Psoas muscle (tissue), 7 donors: ENCODE measurements at regions not wholly inside any gene's neighbourhood (a gene's known extent, or its start where the extent isn't known, plus 50 kb on each side); places are given as distances from the start of the nearest gene placed in this dataset.

Experiments used
- ATAC-seq, 4 donors: fragments of 200-7000 bp; cut with Tn5 transposase; one replicate each; pipeline ENCODE4 v1.9.1; 2020; ENCODE audit warnings: moderate library complexity in 3 of 4, mild to moderate bottlenecking in 2 of 4
- DNase-seq, 2 donors: peaks; one replicate each; pipeline ENCODE4 v3.0.0-alpha.2; 2020
- H3K27ac ChIP-seq: fragments of 200-600 bp; one replicate; pipeline ENCODE4 v1.8.0; 2022
- H3K27me3 ChIP-seq, 3 donors: fragments of 200-600 bp in 1 of 3; one replicate each; pipeline versions ENCODE4 v1.6.1 to v1.8.0; 2013 to 2022; ENCODE audit warnings: low read length in 2 of 3, mild to moderate bottlenecking in 2 of 3, moderate library complexity in 1 of 3; ENCODE audit not compliant: insufficient read depth in 3 of 3
- H3K36me3 ChIP-seq, 2 donors: fragments of 200-600 bp in 1 of 2; one replicate each; pipeline versions ENCODE4 v1.6.1 to v1.8.0; 2013 to 2022; ENCODE audit warnings: low read depth in 1 of 2, mild to moderate bottlenecking in 1 of 2, moderate library complexity in 1 of 2; ENCODE audit not compliant: insufficient read depth in 1 of 2
- H3K4me1 ChIP-seq: fragments of 200-600 bp; one replicate; pipeline ENCODE4 v1.8.0; 2022
- H3K4me3 ChIP-seq: fragments of 200-600 bp; one replicate; pipeline ENCODE4 v1.8.0; 2022; ENCODE audit warnings: mild to moderate bottlenecking
- H3K9me3 ChIP-seq: fragments of 200-600 bp; one replicate; pipeline ENCODE4 v1.8.0; 2022
- WGBS, 3 donors: extraction: QIAGEN DNeasy Blood & Tissue Kit; methylation state at CpG; one replicate each; pipeline versions ENCODE4 v1.1.6 to v1.1.7; 2013; 5-methylcytosine and 5-hydroxymethylcytosine counted together
- intact Hi-C, 2 donors: fragments of 100-400 bp; cut with DNase I; formaldehyde crosslinking; loops; one replicate each; pipeline versions ENCODE4 v1.11.0 to v1.14.2; 2022
- TF ChIP-seq, protein P1 (sequence below): fragments of 200-600 bp; IDR thresholded peaks from one replicate; pipeline ENCODE4 v1.8.0; 2022; ENCODE audit warnings: antibody characterized with exemption
- donor health status: healthy with polysubstance abuse.
- donor health status: DM: no; HTN: no; CAD: no; lungs with moderate emphysema.
- donor health status: Bipolar disorder and iron deficiency.
- donor health status: healthy.
- donor health status: DM: yes; HTN: yes; CAD: no.
- donor health status: DM: no; HTN: no; CAD: no.
- donor health status: DM: yes; HTN: yes; CAD: no.

DNA sequence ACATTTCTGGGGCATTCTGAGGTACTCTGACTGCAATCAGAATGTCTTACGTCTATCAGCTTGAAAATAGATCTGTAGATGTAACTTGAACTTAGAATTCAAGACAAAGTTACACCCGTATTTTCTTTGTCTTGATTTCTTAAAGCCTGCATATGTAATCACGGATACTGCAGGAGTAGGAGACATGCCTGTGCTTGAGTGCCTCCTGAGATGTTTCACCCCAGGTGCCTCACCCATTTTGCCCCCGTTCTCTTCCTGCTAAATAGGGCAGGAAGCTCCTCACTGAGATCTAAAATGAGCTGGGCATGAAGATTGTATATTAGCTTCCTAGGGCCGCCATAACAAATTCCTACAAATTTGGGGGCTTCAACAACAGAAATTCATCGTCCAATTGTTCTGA is 131.9 kb downstream of the RDH14 start:
- 75 to 89% (median 81%) methylated on average over 6 of the region's 6 CpGs for WGBS, 3 donors
- Histone ChIP-seq H3K4me3 (no peak overlapping the region), H3K9me3 (no peaks in the 10 kb centered on the region), H3K36me3 (no peaks in the 10 kb centered on the region), H3K4me1 (peaks cover 12% of the 10 kb centered on the region), H3K27ac (no peak overlapping the region), H3K27me3 (no peaks in the 10 kb centered on the region)
- ATAC-seq = no peak
- TF ChIP-seq, protein P1, sequence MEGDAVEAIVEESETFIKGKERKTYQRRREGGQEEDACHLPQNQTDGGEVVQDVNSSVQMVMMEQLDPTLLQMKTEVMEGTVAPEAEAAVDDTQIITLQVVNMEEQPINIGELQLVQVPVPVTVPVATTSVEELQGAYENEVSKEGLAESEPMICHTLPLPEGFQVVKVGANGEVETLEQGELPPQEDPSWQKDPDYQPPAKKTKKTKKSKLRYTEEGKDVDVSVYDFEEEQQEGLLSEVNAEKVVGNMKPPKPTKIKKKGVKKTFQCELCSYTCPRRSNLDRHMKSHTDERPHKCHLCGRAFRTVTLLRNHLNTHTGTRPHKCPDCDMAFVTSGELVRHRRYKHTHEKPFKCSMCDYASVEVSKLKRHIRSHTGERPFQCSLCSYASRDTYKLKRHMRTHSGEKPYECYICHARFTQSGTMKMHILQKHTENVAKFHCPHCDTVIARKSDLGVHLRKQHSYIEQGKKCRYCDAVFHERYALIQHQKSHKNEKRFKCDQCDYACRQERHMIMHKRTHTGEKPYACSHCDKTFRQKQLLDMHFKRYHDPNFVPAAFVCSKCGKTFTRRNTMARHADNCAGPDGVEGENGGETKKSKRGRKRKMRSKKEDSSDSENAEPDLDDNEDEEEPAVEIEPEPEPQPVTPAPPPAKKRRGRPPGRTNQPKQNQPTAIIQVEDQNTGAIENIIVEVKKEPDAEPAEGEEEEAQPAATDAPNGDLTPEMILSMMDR = no peak
- intact Hi-C loops = loop anchor here in 1 of 2 donors (10.0 kb wide), 1 partner anchor 296 kb away; no protein-coding TSS in a partner anchor
- DNase-seq = no peak

DNA sequence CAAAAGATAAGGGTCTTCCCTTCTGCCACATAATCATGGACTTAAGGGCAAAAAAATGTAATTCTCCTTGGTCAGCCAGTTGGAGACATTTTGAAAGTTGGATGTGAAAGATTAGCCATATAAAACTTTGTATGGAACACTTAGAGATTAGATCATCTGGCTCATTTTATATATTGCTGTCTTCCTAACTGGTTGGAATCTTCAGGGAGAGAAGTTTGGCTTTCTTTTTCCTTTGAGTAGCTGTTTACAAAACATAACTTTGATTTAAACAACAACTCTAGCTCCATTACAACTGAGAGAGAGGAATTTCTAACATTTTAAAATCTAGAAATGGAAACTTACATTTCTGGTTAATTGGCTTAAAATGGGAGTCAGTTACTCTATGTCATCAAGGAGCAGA is 132.7 kb downstream of the RDH14 start:
- no peaks in the 10 kb centered on the region for H3K36me3 ChIP-seq
- no peak overlapping the region for H3K27ac ChIP-seq
- H3K4me3 ChIP-seq = no peak overlapping the region
- H3K27me3 ChIP-seq = no peaks in the 10 kb centered on the region
- H3K9me3 ChIP-seq = no peaks in the 10 kb centered on the region
- no peak for ATAC-seq
- DNase-seq = no peak
- intact Hi-C loops = loop anchor here in 1 of 2 donors (10.0 kb wide), 1 partner anchor 297 kb away; no protein-coding TSS in a partner anchor
- TF ChIP-seq, protein P1 = no peak
- H3K4me1 ChIP-seq = peaks cover 7% of the 10 kb centered on the region

DNA sequence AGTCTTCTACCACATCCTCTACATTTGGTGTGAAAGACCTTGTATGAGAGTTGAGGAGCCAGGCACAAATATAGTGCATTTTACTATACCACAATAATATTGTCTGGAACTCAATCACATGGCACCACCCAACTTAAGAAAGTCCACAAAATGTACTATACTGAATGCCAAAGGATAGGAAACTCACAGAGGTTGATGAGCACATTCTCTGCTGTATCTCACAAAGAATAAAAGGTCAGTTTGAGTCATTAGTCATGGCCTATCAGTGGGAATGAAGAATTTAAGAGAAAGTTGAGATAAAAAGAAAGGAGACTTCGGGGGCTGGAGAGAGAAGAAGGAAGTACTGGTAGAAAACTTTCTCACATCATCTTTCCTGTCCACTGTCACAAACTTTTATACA is 134.3 kb downstream of the RDH14 start:
- 63 to 69% (median 65%) methylated on average over 1 of the region's 1 CpG for WGBS, 3 donors
- no peak for DNase-seq
- Histone ChIP-seq H3K27me3 (no peaks in the 10 kb centered on the region), H3K36me3 (no peaks in the 10 kb centered on the region), H3K4me3 (no peak overlapping the region), H3K9me3 (no peaks in the 10 kb centered on the region), H3K27ac (no peak overlapping the region), H3K4me1 (no peaks in the 10 kb centered on the region)
- ATAC-seq = no peak
- intact Hi-C loops = loop anchor here in 1 of 2 donors (10.0 kb wide), 1 partner anchor 299 kb away; no protein-coding TSS in a partner anchor
- TF ChIP-seq, protein P1 = no peak

DNA sequence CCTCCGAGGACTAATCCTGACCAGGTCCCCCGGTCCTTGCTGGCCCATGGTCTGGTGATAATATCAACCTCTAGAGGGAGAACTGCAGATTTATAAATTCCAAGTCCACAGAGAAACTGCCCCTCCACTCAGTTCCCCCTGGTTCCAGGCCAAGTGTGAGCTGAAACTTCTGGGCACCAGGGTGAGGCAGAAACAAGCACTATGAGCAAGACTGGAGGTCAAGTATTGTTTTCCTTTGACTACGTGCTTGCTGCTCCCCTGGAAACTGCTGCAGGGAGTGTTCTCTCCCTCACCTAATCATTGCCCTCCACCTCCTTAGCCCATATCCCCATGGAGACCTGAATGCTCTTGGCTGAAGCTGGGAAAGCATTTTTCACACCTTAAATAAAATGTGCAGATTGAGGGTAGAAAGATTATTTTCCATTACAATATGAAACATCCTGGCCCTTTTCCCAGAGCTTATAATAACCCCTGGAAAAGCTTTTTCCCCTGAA is 135.2 kb downstream of the RDH14 start:
- H3K4me1 ChIP-seq = no peaks in the 10 kb centered on the region
- H3K27me3 ChIP-seq = no peaks in the 10 kb centered on the region
- intact Hi-C loops = loop anchor here in 1 of 2 donors (10.0 kb wide), 1 partner anchor 300 kb away; no protein-coding TSS in a partner anchor
- no peaks in the 10 kb centered on the region for H3K9me3 ChIP-seq
- H3K27ac ChIP-seq = no peak overlapping the region
- TF ChIP-seq, protein P1 = no peak
- no peak for DNase-seq
- no peak for ATAC-seq
- 59 to 66% (median 60%) methylated on average over 3 of the region's 3 CpGs for WGBS, 3 donors
- no peak overlapping the region for H3K4me3 ChIP-seq
- H3K36me3 ChIP-seq = no peaks in the 10 kb centered on the region

DNA sequence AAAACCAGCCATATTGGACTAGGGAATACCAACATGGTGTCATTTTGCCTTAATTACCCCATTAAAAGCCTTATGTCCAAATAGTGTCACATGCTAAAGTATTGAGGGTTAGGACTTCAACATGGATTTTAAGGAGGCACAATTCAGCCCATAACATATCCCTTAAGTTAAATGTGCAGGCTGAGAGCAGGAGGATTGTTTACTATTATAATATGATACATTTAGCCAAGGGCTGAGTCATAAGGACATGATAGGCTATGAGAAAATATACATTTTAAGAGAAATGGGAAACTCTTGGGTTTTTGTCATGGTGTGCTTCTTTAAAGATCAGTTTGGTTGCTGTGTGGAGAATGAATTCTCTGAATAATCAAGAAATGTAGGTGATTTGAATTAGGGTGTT is 136.8 kb downstream of the RDH14 start:
- H3K4me1 ChIP-seq = no peaks in the 10 kb centered on the region
- intact Hi-C loops = loop anchor here in 1 of 2 donors (1.0 to 10.0 kb wide), 2 partner anchors 29 to 301 kb away; no protein-coding TSS in a partner anchor
- no peak overlapping the region for H3K27ac ChIP-seq
- H3K27me3 ChIP-seq = no peaks in the 10 kb centered on the region
- no peak for DNase-seq
- no peaks in the 10 kb centered on the region for H3K9me3 ChIP-seq
- no peak overlapping the region for H3K4me3 ChIP-seq
- no peak for ATAC-seq
- no peaks in the 10 kb centered on the region for H3K36me3 ChIP-seq
- TF ChIP-seq, protein P1 = no peak
